ENCODE measurements at regions not wholly inside any gene's neighbourhood (a gene's known extent, or its start where the extent isn't known, plus 50 kb on each side); places are given as distances from the start of the nearest gene placed in this dataset.

DNA sequence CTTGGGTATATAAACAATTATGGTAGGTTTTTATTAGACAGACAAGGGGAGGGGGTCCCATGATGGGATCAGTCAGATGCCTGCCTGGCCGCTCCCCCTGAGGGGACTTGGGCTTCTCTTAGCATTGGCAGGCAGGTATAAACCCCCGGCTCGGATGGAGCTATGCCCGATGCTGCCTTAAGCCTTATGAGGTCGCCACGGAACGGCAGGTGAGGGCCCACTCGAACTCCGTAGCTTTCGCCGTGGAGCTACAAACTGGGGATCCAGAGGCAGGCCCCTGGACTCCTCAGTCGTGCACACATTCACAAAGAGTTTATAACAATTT is 148.8 kb downstream of the TRIM27 start:
- Histone ChIP-seq H3K36me3 (ENCODE audit: control insufficient read depth, insufficient read depth, low read length) (no peaks in the 10 kb centered on the region), H3K4me3 (ENCODE audit: low read depth, low read length) (no peak overlapping the region), H3K27me3 (ENCODE audit: control insufficient read depth, insufficient read depth, low read length) (peaks cover 68% of the 10 kb centered on the region)
- FAIRE-seq (no peak), DNase-seq (ENCODE audit: low read depth) (no peak)
- TF ChIP-seq, protein P1, sequence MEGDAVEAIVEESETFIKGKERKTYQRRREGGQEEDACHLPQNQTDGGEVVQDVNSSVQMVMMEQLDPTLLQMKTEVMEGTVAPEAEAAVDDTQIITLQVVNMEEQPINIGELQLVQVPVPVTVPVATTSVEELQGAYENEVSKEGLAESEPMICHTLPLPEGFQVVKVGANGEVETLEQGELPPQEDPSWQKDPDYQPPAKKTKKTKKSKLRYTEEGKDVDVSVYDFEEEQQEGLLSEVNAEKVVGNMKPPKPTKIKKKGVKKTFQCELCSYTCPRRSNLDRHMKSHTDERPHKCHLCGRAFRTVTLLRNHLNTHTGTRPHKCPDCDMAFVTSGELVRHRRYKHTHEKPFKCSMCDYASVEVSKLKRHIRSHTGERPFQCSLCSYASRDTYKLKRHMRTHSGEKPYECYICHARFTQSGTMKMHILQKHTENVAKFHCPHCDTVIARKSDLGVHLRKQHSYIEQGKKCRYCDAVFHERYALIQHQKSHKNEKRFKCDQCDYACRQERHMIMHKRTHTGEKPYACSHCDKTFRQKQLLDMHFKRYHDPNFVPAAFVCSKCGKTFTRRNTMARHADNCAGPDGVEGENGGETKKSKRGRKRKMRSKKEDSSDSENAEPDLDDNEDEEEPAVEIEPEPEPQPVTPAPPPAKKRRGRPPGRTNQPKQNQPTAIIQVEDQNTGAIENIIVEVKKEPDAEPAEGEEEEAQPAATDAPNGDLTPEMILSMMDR (IDR thresholded peaks at IDR 0.05; ENCODE audit: insufficient read depth, low read length, severe bottlenecking): no peak

- TF ChIP-seq, protein P1 (IDR thresholded peaks at IDR 0.05; ENCODE audit: insufficient read depth, low read length, severe bottlenecking): no peak
- Histone ChIP-seq H3K4me3 (ENCODE audit: low read depth, low read length) (no peak overlapping the region), H3K27me3 (ENCODE audit: control insufficient read depth, insufficient read depth, low read length) (peaks cover 65% of the 10 kb centered on the region), H3K36me3 (ENCODE audit: control insufficient read depth, insufficient read depth, low read length) (no peaks in the 10 kb centered on the region)
- no peak for FAIRE-seq
- DNase-seq (ENCODE audit: low read depth): no peak
Observed at GRCh38 chr6:28775405-28776129, 148.2 kb downstream of the TRIM27 start.

DNA sequence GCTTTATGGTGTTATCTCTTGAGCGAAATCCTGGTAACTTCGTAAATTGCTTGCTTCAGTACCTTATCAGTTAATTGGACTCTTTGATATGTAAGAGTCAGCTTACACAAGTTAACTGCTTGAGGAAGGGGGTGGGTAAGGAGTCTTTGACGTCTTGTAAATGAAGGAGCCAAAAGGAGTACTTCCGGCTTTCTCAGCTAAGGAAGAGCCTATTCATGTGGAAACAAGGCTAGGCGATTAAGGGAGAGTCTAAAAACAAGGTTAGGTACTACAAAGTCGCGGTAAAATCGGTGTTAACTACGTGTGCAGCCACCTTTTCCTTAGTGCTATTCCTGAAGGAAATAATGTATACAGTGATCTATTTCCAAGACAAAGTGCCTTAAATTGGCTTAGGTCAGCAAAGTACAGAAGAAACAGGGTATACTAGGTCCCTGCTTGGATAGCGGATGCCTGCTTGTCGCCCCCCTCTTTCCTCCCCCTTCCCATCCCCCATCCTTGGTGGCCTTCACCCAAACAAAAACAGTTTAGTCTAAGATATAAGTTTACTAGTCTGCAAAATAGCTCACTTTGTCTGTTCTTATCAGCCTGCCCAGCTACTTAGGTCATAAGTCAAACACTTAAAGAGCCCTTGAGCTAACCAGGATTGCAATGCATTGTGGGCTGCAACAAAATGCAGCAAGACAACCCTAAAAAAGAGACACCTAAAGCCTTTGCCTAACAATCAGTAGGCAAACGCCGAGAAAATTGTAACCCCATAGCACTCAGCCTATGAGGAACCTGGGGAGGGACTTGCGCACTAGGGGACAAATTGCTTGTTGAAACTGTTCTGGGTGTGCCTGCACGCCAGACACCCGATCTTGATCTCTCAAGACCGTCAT is 147.3 kb downstream of the TRIM27 start:
- DNase-seq (ENCODE audit: low read depth) (no peak), FAIRE-seq (no peak)
- Histone ChIP-seq H3K4me3 (ENCODE audit: low read depth, low read length) (no peak overlapping the region), H3K36me3 (ENCODE audit: control insufficient read depth, insufficient read depth, low read length) (no peaks in the 10 kb centered on the region), H3K27me3 (ENCODE audit: control insufficient read depth, insufficient read depth, low read length) (peaks cover 62% of the 10 kb centered on the region)
- TF ChIP-seq, protein P1 (IDR thresholded peaks at IDR 0.05; ENCODE audit: insufficient read depth, low read length, severe bottlenecking): no peak

DNA sequence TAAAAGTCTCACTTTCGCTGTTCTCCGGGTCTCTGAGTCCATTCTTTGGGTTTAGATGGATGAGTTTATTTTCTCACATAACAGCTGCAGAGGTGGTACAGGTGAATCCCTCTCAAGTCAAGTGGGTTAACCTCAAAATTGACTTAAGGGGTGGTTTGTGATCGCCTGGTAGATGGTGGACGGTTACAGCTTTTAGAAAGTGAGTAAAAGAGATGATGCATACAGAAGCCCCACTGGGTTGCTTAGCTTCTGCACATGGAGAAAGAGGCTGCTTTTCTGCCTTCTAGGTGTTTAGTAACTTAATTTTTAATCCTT is 146.7 kb downstream of the TRIM27 start:
- TF ChIP-seq, protein P1 (IDR thresholded peaks at IDR 0.05; ENCODE audit: insufficient read depth, low read length, severe bottlenecking): no peak
- no peak overlapping the region for H3K4me3 ChIP-seq (ENCODE audit: low read depth, low read length)
- peaks cover 61% of the 10 kb centered on the region for H3K27me3 ChIP-seq (ENCODE audit: control insufficient read depth, insufficient read depth, low read length)
- DNase-seq (ENCODE audit: low read depth) (no peak), FAIRE-seq (no peak)
- no peaks in the 10 kb centered on the region for H3K36me3 ChIP-seq (ENCODE audit: control insufficient read depth, insufficient read depth, low read length)

GRCh38 chr6:28782113-28782673 is 141.6 kb downstream of the TRIM27 start:
- Histone ChIP-seq H3K36me3 (ENCODE audit: control insufficient read depth, insufficient read depth, low read length) (no peaks in the 10 kb centered on the region), H3K4me3 (ENCODE audit: low read depth, low read length) (no peak overlapping the region), H3K27me3 (ENCODE audit: control insufficient read depth, insufficient read depth, low read length) (peaks cover 49% of the 10 kb centered on the region)
- TF ChIP-seq, protein P1 (IDR thresholded peaks at IDR 0.05; ENCODE audit: insufficient read depth, low read length, severe bottlenecking): no peak
- FAIRE-seq: no peak
- DNase-seq (ENCODE audit: low read depth): no peak

All from bronchial epithelial cell (primary cell).